ENCODE measurements at regions not wholly inside any gene's neighbourhood (a gene's known extent, or its start where the extent isn't known, plus 50 kb on each side); places are given as distances from the start of the nearest gene placed in this dataset.

DNA sequence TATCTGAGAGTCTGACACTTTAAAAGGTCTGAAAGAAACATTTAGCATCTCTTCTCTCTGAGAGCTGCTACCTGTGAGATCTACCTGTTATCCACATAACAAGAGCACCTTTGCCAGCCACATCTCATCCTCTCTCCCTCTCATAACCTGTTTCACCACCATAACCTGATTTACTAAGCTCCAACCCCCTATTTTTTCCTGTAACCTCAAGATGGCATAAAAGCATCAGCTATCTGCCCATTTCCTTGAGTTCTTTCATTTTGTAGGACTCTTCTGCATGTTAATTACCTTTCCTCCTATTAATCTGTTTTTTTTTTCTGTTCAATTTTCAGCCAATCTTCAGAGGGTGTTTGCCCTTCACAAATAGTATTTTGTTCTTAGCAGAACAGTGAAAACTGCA lies 136.5 kb upstream of the KCNK1 start:
- Histone ChIP-seq H3K79me2 (ENCODE audit: low read length) (no peaks in the 10 kb centered on the region), H3K4me1 (ENCODE audit: low read length) (no peaks in the 10 kb centered on the region), H3K27me3 (ENCODE audit: low read depth, low read length) (no peaks in the 10 kb centered on the region), H3K4me3 (ENCODE audit: low read length) (no peak overlapping the region), H4K20me1 (ENCODE audit: insufficient read depth, low read length) (no peaks in the 10 kb centered on the region), H3K9me3 (ENCODE audit: insufficient read depth, low read length) (no peaks in the 10 kb centered on the region), H2AFZ (ENCODE audit: low read depth, low read length) (no peak overlapping the region), H3K36me3 (replicated peaks; ENCODE audit: low read depth, low read length) (no peaks in the 10 kb centered on the region), H3K27ac (ENCODE audit: low read length) (no peak overlapping the region), H3K4me2 (ENCODE audit: low read length) (no peak overlapping the region), H3K9ac (ENCODE audit: low read length) (no peak overlapping the region)
- TF ChIP-seq, protein P1, sequence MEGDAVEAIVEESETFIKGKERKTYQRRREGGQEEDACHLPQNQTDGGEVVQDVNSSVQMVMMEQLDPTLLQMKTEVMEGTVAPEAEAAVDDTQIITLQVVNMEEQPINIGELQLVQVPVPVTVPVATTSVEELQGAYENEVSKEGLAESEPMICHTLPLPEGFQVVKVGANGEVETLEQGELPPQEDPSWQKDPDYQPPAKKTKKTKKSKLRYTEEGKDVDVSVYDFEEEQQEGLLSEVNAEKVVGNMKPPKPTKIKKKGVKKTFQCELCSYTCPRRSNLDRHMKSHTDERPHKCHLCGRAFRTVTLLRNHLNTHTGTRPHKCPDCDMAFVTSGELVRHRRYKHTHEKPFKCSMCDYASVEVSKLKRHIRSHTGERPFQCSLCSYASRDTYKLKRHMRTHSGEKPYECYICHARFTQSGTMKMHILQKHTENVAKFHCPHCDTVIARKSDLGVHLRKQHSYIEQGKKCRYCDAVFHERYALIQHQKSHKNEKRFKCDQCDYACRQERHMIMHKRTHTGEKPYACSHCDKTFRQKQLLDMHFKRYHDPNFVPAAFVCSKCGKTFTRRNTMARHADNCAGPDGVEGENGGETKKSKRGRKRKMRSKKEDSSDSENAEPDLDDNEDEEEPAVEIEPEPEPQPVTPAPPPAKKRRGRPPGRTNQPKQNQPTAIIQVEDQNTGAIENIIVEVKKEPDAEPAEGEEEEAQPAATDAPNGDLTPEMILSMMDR (IDR thresholded peaks at IDR 0.05; ENCODE audit: low read depth, low read length), result peak; percentile 43
- TF ChIP-seq EZH2phosphoT487 (IDR thresholded peaks at IDR 0.05; ENCODE audit: low read depth), result no peak

DNA sequence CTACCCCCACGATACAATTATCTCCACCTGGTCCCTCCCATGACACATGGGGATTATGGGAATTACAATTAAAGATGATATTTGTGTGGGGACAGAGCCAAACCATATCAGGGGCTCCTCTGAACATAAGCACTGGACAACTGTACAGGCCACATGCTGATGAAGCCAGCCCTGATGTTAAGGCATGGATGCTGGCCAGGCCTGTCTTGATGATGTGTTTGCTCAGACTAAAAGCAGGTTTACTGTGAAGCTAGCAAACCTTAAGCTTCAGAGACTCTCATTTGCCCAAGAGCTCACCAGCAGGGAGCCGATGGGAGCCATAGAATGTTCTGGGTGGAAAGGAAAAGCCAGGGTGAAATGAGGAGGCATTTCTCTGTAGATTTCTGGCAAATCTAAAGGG lies 135.3 kb upstream of the KCNK1 start:
- Histone ChIP-seq H3K27ac (ENCODE audit: low read length) (no peak overlapping the region), H3K9ac (ENCODE audit: low read length) (no peak overlapping the region), H3K4me1 (ENCODE audit: low read length) (no peaks in the 10 kb centered on the region), H3K79me2 (ENCODE audit: low read length) (no peaks in the 10 kb centered on the region), H2AFZ (ENCODE audit: low read depth, low read length) (no peak overlapping the region), H3K4me2 (ENCODE audit: low read length) (no peak overlapping the region), H3K9me3 (ENCODE audit: insufficient read depth, low read length) (no peaks in the 10 kb centered on the region), H3K36me3 (replicated peaks; ENCODE audit: low read depth, low read length) (no peaks in the 10 kb centered on the region), H3K27me3 (ENCODE audit: low read depth, low read length) (no peaks in the 10 kb centered on the region), H3K4me3 (ENCODE audit: low read length) (no peak overlapping the region), H4K20me1 (ENCODE audit: insufficient read depth, low read length) (no peaks in the 10 kb centered on the region)
- no peak for TF ChIP-seq EZH2phosphoT487 (IDR thresholded peaks at IDR 0.05; ENCODE audit: low read depth)
- TF ChIP-seq, protein P1 (IDR thresholded peaks at IDR 0.05; ENCODE audit: low read depth, low read length), result no peak

DNA sequence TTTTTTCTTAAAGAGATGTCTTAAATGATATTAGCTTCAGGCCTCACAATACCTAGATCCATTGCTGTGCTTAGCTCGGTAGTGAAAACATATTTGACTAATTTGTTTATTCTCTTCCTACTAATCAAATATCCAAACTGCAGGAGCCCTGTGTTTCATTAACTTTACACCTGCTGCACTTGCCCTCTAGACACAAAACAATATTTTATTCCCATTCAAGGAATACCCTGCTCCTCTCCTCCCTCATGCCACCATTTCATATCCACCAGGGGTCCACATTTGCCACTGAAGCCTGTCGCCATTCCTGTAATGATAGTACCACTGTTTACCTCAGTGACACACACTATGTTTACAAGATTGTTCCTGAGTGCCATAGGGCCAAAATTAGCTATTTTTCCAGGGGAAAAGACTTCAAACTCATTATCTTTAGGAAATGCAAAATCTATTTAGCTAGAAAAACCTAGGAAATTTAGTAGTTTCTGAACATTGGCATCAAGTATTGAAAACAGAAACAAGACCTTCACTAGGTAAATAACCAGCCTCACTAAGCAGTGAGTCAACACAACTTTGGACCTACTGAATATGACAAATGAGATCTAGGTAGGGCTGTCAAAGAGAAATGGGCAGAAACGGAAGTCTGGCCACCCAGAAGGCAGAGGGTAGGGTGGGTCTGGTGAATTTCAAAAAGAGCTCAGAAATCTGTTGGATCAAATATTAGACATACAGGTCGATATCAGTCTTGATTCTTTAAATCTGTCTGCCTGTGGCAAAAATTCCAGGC lies 134.6 kb upstream of the KCNK1 start:
- no peaks in the 10 kb centered on the region for H3K9me3 ChIP-seq (ENCODE audit: insufficient read depth, low read length)
- H3K9ac ChIP-seq (ENCODE audit: low read length), result no peak overlapping the region
- H3K36me3 ChIP-seq (replicated peaks; ENCODE audit: low read depth, low read length), result no peaks in the 10 kb centered on the region
- no peak overlapping the region for H3K27ac ChIP-seq (ENCODE audit: low read length)
- H3K4me1 ChIP-seq (ENCODE audit: low read length), result no peaks in the 10 kb centered on the region
- no peak overlapping the region for H3K4me2 ChIP-seq (ENCODE audit: low read length)
- H4K20me1 ChIP-seq (ENCODE audit: insufficient read depth, low read length), result no peaks in the 10 kb centered on the region
- no peaks in the 10 kb centered on the region for H3K79me2 ChIP-seq (ENCODE audit: low read length)
- H3K4me3 ChIP-seq (ENCODE audit: low read length), result no peak overlapping the region
- no peaks in the 10 kb centered on the region for H3K27me3 ChIP-seq (ENCODE audit: low read depth, low read length)
- TF ChIP-seq, protein P1 (IDR thresholded peaks at IDR 0.05; ENCODE audit: low read depth, low read length), result no peak
- H2AFZ ChIP-seq (ENCODE audit: low read depth, low read length), result no peak overlapping the region

DNA sequence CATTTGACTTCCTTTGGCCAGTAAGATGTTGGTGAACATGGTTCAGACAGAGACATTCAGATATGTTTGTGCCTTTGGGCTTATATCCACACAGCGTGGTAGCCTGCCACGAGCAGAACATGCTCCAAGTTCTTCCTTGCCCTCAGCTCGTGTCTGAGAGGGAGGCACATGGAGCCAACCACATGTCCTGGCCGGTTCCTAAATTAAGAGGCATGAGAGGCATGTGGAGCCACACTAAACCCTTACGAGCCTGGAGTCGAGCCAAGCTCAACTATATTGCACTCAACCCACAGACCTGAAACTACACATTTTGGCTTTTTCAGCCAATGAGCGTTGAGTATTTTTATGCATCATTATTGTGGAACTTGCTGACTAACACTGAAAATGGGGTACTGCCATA lies 133.7 kb upstream of the KCNK1 start:
- no peaks in the 10 kb centered on the region for H3K27me3 ChIP-seq (ENCODE audit: low read depth, low read length)
- no peak overlapping the region for H3K4me2 ChIP-seq (ENCODE audit: low read length)
- no peak overlapping the region for H3K9ac ChIP-seq (ENCODE audit: low read length)
- no peaks in the 10 kb centered on the region; the same call in 1 of the 2 replicates for H3K4me1 ChIP-seq (ENCODE audit: low read length)
- H3K79me2 ChIP-seq (ENCODE audit: low read length), result no peaks in the 10 kb centered on the region
- no peak overlapping the region for H3K4me3 ChIP-seq (ENCODE audit: low read length)
- TF ChIP-seq EZH2phosphoT487 (IDR thresholded peaks at IDR 0.05; ENCODE audit: low read depth), result no peak
- TF ChIP-seq, protein P1 (IDR thresholded peaks at IDR 0.05; ENCODE audit: low read depth, low read length), result no peak
- H3K9me3 ChIP-seq (ENCODE audit: insufficient read depth, low read length), result no peaks in the 10 kb centered on the region
- no peak overlapping the region for H3K27ac ChIP-seq (ENCODE audit: low read length)
- H2AFZ ChIP-seq (ENCODE audit: low read depth, low read length), result no peak overlapping the region
- no peaks in the 10 kb centered on the region for H4K20me1 ChIP-seq (ENCODE audit: insufficient read depth, low read length)
- H3K36me3 ChIP-seq (replicated peaks; ENCODE audit: low read depth, low read length), result no peaks in the 10 kb centered on the region

Data from OCI-LY3 (cell line).